Dermis blood vessel endothelial cell (primary cell): ENCODE measurements at regions not wholly inside any gene's neighbourhood (a gene's known extent, or its start where the extent isn't known, plus 50 kb on each side); places are given as distances from the start of the nearest gene placed in this dataset.
A peak's percentile ranks its signal among the peaks of the same experiment; 100 is the strongest.

Source experiments
- DNase-seq: peaks from one replicate; pipeline ENCODE4 v3.0.0; 2010

- no peak for DNase-seq
Measured at GRCh38 chr2:18924386-18924785, 335.0 kb upstream of the NT5C1B start.

GRCh38 chr2:18922276-18922675 is 332.9 kb upstream of the NT5C1B start:
- DNase-seq = no peak

GRCh38 chr2:18918280-18918679 is 328.9 kb upstream of the NT5C1B start:
- no peak for DNase-seq

GRCh38 chr2:18915227-18915626 is 325.9 kb upstream of the NT5C1B start:
- no peak for DNase-seq

- DNase-seq = no peak
Measured at GRCh38 chr2:18913512-18913911, 324.1 kb upstream of the NT5C1B start.

GRCh38 chr2:18912225-18912888 is 323.0 kb upstream of the NT5C1B start:
- no peak for DNase-seq

GRCh38 chr2:18911416-18911815 is 322.0 kb upstream of the NT5C1B start:
- no peak for DNase-seq

GRCh38 chr2:18910843-18911242 is 321.5 kb upstream of the NT5C1B start:
- no peak for DNase-seq

GRCh38 chr2:18907937-18908336 is 318.6 kb upstream of the NT5C1B start:
- no peak for DNase-seq

- DNase-seq = no peak
Measured at GRCh38 chr2:18907508-18907907, 318.1 kb upstream of the NT5C1B start.

- DNase-seq = no peak
Measured at GRCh38 chr2:18903750-18904149, 314.4 kb upstream of the NT5C1B start.

- no peak for DNase-seq
Measured at GRCh38 chr2:18901242-18901641, 311.9 kb upstream of the NT5C1B start.

GRCh38 chr2:18900691-18901141 is 311.3 kb upstream of the NT5C1B start:
- DNase-seq = no peak

- DNase-seq = no peak
Measured at GRCh38 chr2:18899725-18900124, 310.4 kb upstream of the NT5C1B start.

GRCh38 chr2:18898271-18898670 is 308.9 kb upstream of the NT5C1B start:
- DNase-seq = no peak

GRCh38 chr2:18896125-18896764 is 306.9 kb upstream of the NT5C1B start:
- DNase-seq = no peak

GRCh38 chr2:18891600-18892345 is 302.4 kb upstream of the NT5C1B start:
- DNase-seq = no peak

GRCh38 chr2:18889565-18890332 is 300.4 kb upstream of the NT5C1B start:
- DNase-seq = no peak

- DNase-seq = no peak
Measured at GRCh38 chr2:18885457-18885856, 296.1 kb upstream of the NT5C1B start.

GRCh38 chr2:18883616-18884456 is 294.5 kb upstream of the NT5C1B start:
- peak; percentile 10 for DNase-seq

- no peak for DNase-seq
Measured at GRCh38 chr2:18871430-18871829, 282.1 kb upstream of the NT5C1B start.

GRCh38 chr2:18870307-18870706 is 280.9 kb upstream of the NT5C1B start:
- DNase-seq = no peak
